ENCODE measurements at regions not wholly inside any gene's neighbourhood (a gene's known extent, or its start where the extent isn't known, plus 50 kb on each side); places are given as distances from the start of the nearest gene placed in this dataset.
"Not testable (repeated sequence)": the region's sequence is repeated elsewhere in the genome, so short reads cannot be mapped to it uniquely, and the experiment has no call there.

DNA sequence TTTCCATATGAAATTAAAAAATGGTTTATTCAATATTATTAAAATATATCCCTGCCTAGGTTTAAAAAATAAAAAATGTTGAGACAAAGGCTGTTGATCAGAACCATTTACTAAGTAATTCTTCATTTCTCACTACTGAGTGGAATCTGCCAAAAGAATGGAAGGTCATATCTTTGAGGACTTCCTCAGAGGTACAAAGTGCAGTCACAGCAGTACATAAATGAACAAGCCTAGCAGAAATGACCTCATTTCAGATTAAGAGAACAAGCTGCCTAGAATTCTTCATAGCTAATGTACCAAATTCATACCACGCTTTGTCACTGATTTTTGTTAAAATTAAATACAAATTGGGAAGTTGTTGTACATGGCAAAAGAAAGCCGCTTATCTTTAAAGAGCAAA lies 318.9 kb upstream of the TFPI start:
- DNase-seq (ENCODE audit: low read depth), result no peak

DNA sequence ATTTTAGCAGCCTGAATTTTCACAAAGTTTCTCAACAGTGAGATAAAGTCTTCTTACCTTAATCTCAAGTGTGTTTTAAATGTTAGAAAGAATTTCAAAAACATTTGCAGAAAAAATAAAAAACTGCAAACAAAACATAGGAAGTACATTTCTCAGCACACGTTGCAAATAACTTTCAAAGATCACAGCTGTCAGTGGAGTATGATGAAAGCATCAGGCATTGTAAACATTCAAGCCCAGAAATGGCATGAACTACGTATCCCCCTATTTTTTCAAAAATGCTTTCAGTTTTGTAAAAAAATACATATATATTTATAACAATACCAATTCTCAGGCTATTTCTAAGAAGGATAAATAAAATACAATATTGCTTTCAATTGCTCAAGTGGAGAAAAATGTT lies 320.6 kb upstream of the TFPI start:
- no peak for DNase-seq (ENCODE audit: low read depth)

DNA sequence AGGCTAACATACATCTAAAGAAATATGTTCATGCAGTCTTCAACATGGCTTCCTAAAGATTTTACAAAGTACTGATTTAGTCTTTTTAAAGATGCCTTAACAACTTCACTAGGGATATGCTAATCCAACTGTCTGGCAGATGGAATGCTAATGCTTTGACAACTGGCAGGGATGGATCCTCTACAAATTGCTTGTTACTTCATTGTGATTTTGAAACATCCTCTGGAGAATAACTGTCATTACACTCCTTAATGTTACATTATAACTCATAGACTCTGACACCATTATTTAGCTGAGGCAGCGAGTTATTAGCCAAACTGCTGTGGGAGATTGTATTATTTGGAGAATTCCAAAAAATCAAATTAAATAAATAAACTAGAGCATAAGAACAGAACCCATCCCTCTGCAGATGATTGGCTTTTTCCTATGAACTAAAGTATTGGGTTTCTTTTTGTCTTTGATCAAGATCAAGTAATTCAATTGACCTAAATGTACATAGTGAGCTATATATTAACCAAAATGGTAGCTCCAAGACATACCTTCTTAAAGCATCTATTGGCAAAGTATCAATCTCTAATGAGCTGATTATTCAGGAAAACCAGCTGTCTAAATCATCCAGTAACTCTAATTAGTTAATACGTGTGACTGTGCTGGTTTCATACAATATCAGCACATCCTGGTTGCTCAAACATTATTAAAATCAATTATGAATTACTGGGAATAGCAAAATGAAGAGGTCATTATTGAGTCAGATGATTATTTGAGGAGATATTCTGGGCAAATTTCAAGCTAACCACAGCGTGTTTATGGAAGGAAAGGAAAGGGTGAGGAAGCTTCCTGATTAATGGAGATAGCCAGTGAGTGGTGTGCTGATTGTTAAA lies 321.3 kb upstream of the TFPI start:
- DNase-seq (ENCODE audit: low read depth), result no peak

DNA sequence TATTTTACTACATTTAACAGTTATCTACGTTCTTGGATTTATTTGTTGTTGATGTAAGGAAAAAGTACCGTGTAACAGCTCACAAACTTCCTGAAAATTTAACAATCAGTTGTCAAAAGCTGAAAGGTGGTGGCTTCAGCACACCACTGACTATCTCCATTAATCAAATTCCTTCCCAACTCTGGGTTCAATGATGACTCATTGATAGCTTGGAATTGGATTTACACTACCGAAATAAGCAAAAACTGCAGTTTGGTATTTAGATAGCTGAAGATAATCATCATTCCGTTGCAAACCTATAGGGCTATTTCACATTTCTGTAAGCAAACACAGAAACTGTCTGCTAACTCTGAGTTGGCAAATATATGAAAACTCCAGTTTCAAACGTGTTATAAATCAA lies 322.3 kb upstream of the TFPI start:
- no peak for DNase-seq (ENCODE audit: low read depth)

DNA sequence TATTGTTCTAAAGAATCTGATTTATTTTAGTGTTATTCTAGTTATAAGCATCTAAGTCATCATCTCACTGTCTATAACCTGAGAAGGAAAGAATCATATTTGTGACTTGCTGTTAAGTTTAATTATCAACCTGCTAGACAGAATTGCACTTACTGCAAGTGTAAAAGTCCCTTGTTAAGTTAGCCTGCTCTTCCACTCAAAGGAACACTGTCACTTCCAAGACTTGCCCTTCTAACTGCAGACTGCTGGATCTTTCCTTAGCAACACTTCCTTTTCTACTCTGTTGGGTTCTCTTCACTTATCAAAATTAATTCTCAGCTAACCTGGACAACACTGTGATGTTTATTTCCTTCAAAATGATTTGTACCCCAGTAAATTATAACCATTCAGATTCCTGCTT lies 323.2 kb upstream of the TFPI start:
- no peak for DNase-seq (ENCODE audit: low read depth)

DNA sequence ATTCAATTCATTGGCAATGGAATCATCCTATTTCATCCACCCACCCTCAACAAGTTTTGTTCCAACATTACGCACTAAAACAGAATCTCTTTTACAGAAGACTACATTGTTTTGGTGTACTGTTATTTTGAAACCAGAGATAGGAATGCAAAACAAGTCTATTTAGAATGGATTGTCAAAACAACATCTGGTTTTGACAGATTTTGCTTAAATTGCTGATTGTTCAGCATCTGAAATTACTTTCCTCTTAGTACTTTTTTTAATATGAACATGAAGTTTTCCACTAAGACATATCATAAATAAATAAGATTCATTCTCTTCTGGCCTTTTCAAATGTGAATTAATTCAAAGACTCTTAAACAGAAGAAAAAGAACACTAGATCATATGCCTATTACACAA lies 323.9 kb upstream of the TFPI start:
- no peak for DNase-seq (ENCODE audit: low read depth)

DNA sequence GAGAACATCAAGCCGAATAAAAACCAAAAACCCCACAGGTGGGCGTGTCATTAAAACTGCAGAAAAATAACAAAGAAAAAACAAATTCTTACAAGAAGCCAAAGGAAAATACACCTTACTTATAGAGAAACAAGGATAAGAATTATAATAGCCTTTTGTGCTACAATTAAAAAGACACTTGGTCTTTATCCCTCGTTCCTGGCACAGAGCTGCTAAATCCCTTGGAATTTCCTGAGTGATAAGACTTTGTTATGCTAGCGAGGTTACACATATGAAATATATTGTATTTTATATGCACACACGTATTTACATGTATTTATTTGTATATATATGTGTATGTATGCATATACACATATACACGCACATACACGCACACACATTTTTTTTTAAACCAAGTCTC lies 325.3 kb upstream of the TFPI start:
- no peak for DNase-seq (ENCODE audit: low read depth)

DNA sequence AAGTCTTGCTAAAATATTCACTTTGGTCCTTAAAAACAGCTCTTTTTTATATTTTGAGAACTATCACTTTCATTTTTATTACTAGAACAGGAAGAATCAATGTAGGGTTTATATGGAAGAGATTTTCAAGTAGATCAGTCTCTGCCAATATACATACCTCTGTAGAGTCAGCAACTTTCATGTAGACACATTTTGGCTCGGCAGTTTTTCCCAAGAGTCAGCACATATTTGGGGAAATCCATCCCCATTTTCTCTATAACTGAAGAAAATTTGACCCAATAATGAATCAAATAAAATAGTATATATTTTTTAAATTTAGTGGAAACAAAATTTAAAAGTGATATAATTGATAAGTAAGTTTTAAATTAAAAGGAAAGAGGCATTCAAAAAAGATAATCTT lies 329.8 kb upstream of the TFPI start:
- no peak for DNase-seq (ENCODE audit: low read depth)

DNA sequence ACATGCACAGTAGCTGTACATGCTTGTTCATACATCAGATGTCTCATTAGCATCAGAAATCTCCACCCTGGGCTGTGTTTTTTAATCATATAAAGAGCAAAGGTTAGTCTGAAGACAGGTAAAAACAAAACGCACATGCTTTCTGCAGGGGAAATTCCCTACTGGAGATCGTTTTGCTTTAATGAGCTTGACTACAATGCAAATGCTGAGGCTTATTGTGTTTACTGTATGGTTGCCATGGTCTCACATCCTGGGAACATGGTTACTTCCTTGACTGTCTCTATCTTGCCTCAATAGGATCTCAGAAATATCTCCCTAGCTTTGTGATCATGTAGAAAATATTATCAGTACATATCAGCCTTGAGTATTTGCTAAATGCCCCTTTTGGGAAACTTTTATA lies 336.5 kb upstream of the TFPI start:
- DNase-seq (ENCODE audit: low read depth), result no peak

DNA sequence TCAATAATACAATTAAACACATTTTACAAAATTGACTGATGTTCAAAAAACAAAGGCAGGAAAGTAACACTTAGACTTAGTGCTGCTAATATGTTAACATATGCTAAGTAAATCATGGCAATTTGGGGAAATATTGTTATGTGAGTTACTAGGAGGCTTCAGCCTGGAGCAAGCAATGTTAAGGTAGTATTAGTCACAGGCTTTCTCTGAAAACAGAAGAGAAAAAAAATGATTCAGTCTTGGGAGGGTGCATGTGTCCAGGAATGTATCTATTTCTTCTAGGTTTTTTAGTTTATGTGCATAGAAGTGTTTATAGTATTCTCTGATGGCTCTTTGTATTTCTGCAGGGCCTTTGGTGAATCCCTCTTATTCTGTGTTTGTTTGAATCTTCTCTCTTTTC lies 345.8 kb upstream of the TFPI start:
- DNase-seq (ENCODE audit: low read depth), result no peak

DNA sequence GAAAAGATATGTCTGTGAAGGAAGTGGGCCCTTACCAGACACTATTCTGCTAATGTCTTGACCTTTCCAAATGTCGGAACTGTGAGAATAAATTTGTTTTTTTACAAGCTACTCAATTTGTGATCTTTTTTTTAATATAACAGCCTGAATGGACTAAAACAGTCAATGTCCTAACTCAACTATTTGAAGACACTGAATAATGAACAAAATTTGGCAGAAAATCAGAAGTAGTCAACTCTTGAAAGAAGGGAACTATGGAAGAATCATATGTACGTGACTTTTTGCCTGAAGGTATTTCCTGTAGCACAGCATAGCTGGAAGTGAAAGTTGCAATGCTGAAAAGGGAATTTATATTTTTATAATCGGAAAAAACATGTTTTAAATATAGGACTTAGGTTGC lies 351.8 kb upstream of the TFPI start:
- DNase-seq (ENCODE audit: low read depth), result no peak

DNA sequence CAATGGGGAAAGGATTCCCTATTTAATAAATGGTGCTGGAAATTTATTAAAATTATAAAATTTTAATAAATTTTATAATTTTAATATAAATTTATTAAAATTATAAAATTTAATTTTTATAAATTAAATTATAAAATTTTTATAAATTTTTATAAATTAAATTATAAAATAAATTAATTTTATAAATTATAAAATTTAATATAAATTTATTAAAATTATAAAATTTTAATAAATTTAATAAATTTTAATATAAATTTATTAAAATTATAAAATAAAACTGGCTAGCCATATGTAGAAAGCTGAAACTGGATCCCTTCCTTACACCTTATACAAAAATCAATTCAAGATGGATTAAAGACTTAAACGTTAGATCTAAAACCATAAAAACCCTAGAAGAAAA lies 356.7 kb upstream of the TFPI start:
- DNase-seq (ENCODE audit: low read depth), result not testable (repeated sequence)

DNA sequence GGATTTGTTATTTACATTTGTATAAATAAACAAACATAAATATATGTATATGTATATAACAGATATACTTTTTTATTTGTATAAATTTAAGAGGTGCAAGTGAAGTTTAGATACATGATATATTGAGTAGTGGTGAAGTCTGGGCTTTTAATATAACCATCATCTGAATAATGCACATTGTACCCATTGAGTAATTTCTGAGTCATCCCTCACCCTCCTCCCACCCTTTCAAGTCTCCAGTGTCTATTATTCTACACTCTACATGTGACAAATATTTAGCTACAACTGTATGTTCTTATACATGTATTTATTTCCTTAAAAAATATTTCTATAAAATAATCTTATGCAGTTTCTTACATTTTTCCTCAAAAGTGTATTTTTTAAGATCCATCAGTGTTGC lies 358.7 kb upstream of the TFPI start:
- no peak for DNase-seq (ENCODE audit: low read depth)

DNA sequence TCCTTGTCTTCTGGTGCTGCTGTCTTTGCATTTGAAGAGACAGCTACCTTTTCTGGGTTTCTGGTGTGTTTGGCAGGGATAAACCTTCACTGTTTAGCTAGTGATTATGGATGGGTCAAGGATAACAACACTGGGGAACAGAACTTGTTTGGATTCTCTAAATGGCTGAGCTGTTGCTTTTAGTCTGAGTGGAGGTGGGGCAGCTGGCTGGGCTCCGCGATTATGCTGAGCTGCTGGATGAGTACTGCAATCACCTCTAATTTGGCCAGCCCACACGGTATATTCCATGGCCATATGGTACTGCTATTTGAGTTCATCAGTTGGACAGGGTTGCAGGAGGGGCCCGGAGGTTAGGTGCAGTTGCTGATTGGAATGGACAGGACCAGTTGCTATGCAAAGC lies 361.6 kb upstream of the TFPI start:
- DNase-seq (ENCODE audit: low read depth), result no peak

DNA sequence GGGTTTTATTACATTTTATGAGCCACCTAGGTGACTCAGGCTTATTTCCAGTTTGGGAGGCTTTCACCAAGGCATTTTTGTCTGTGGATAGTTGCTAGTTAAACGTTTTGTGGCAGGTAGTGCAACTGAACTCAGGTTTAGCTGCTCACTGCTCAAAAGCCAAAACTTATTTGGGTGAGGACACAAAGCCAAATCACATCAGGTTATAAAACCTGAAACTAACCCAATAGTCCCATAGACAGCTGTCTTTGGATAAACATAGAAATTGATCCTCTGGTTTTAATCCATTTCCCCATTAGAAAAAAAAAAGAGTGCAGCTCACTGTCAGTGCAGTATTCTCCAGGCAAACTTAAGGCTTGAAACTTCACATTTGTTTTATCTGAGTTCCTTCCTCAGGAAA lies 362.6 kb upstream of the TFPI start:
- no peak for DNase-seq (ENCODE audit: low read depth)

DNA sequence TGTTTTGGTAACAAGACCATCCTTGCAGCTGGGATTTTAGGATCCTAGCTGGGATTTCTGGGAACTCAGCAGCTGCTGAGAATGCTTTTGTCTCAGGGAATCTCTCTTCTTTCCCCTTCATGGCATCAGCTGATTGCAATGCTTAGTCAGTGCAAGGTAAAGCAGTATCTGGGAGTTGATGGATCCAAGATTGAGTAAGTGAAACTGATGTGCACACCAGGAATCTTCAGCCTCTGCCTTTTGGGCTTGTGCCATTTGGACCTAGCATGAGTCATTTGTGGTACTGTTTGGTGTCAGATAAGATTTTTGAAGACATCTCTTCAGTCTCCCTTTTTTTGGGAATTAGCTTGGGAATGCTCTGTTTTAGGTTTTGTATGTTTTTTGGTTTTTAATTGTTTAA lies 363.3 kb upstream of the TFPI start:
- DNase-seq (ENCODE audit: low read depth), result no peak

DNA sequence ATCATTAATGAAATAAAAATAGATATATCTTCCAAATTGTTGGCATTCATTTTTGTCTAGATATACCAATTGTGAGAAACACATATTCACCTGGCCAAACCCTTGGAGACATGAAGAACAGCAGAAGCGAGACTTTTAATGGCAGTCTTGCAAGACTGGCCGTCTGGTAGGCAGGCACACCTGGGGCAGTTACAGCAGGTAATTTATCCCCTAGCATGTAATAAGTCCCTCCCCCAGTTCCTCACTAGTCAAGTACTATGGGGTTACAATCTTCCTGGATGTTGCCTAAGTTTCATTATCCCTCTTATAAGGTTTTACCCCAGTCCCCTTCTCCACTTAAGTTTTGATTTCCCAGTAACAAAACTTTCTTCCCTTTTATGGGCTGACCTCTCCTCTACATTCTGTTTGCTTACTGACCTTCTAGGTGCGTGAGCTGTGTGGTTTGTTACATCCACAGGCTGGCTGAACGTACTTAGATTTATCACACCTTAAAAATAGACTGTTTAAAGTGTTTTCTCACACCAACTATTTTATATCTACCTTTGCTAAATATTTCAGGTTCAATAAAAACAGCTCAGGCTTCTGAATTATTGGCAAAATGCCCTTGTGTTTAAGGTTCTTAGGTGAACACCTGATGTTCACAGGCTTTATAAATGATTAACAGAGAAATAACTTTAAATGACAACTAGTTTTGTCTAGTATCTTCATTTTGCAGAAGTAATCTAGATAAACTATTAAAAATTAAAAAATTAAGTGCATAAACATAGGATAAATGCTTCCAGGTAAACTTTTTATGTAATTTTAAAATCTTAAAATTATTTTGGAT lies 365.0 kb upstream of the TFPI start:
- no peak for DNase-seq (ENCODE audit: low read depth)

DNA sequence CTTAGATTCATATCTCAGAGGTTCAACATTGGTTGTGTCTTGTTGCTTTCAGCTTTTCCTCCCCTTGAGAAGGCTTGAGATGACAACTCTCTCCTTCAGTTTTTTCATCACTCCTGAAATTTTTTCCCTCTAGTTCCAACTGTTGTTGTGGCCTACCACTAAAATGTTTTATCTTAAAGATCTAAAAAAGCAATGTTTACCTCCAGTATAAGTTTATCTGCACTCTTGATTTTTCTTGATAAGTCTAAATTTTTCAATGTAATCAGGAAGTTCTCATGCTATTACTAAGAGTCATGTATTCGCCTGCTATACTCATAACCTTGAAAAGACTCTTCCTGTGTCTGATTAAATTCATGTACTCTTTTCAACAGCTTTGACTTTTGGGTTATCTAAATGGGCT lies 366.3 kb upstream of the TFPI start:
- DNase-seq (ENCODE audit: low read depth), result no peak

DNA sequence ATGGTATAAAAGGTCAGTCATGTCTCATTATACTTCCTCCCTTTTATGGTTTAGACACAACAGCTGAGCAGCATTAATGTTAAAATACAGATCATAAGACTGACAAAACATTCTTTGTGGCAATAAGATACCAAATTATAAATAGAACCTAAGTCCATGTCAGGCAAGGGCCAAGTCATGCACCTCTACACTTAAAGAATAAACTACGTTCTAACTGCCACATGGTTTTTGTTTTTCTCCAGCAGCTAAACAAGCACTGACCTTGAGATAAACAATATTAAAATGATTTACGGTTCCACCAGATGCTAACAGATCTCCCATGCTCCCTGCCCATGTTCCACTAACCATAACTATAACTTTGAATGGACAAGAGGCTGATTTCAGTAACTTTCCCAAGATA lies 368.6 kb upstream of the TFPI start:
- DNase-seq (ENCODE audit: low read depth), result no peak

DNA sequence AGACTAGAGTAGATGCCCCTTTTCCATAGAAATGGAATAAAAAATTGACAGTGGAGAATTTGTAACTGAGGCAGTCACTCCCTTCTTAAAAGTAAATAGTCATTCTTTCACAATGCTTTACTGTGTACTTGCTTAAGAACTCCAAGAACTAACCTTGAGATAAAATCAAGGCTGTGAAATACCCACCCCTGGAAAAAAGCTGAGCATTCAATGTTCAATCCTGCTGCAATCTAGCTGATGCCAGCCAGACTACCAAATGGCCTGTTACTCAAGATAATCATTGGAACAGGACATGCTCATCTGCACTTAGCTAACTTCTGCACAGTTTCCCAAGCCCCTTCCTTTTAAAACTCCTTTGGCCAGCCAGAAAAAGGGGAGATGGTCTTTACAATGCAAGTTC lies 367.4 kb upstream of the GULP1 start:
- no peak for DNase-seq (ENCODE audit: low read depth)

DNA sequence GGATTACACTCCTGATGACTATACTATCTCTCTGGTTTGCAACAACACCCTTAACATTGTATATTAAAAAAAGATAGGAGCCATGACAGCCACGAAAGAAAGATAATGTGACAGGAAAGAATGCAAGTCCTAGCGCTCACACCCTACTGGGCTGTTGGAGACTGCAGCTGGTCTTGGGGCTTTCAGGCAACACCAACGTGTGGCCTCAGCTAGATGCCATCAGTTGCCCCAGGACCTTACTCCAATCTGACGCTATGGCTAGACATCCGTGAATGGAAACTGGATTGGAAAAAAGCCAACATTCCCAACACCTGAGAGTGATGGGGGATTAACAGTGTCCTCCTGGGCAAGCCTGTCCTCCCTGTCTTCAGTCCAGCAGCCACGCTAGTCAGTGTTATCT lies 357.4 kb upstream of the GULP1 start:
- no peak for DNase-seq (ENCODE audit: low read depth)

DNA sequence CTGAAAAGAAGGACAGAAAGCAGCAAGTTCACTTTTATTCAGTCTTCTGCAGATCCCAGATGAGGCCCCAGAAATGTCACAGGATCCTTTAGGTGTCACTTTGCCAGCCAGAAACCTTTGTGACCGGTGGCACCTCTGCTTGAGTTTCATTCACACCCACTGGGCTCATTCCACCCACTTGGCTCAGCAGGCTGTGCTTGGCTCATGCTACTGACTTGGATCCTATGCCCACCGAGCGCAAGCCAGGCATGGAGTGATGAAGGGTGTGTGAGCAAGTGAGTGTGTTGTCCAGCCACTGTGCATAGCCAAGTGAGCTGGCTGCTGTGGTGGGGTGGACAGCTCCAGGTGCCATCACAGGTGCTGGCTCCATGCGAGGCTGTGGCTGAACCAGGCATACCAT lies 357.0 kb upstream of the GULP1 start:
- DNase-seq (ENCODE audit: low read depth), result no peak

DNA sequence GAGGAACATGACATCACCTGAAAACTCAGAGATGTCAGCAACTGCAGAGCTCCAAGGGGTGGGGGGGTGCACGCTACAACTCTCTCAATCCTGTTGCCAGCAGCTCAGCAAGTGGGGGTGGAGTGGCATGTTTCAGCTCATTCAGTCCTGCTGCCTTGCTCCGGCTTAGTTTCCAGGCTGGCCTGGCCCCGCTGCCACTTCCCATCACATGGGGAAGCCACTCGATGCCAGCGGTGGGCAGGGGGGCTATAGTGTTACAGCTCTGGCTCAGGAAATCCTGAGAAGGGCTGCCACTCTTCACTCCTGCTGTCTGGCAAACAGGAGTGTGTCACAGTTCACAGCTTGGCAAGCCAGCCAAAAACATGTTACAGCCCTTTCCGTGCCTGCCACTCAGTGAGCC lies 356.5 kb upstream of the GULP1 start:
- DNase-seq (ENCODE audit: low read depth), result no peak

DNA sequence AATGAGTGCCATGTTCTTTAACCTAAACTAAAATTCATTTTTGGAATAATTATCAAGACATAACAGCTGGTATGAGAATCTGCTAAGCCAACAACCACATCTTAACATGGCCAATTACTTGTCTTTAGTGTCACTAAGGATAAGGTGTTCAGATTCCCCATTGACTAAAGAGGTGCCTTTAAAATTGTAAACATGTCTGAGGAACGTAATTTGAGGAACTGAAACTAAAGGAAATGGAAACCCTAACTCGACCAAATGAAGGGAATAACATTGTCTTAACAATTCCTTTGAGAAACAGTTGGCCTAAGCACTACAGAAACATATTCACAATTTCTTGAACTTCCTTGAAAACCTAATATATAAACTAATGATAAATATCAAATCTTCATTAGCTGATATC lies 355.4 kb upstream of the GULP1 start:
- DNase-seq (ENCODE audit: low read depth), result no peak

Measured in HS-27A (cell line).